ENCODE measurements at regions not wholly inside any gene's neighbourhood (a gene's known extent, or its start where the extent isn't known, plus 50 kb on each side); places are given as distances from the start of the nearest gene placed in this dataset.

DNA sequence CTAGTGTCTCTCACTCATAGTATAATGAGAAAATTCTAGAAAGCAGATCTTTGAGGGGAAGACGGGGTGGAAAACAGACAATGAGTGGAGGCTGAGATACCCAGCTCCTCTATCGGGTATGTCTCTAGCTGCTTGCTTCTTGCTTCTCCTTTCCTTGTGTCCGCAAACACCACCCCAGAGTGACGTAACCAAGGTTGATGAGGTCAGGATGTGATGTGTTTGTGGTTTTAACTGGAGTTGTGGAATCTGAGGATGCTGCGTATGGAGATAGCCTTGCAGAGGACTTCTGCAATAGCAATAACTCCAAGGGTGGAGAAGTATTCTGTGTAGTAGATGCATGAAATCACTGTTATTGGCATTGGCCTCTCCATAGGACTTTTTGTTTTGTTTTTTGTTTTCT is 132.7 kb upstream of the IFNGR1 start:
- H3K4me1 Mint-ChIP-seq (ENCODE audit: insufficient read depth, unreplicated experiment), result no peaks in the 10 kb centered on the region
- intact Hi-C loops (cut with micrococcal nuclease), result no loop called here
- no peaks in the 10 kb centered on the region for H3K27me3 Mint-ChIP-seq (ENCODE audit: insufficient read depth, unreplicated experiment)
- no peaks in the 10 kb centered on the region for H3K9me3 Mint-ChIP-seq (ENCODE audit: unreplicated experiment)
- CTCF ChIA-PET, result no interaction called here
- no TSS peak for BruUV-seq (replicated peaks)
- no peak for TF ChIP-seq CTCF (IDR thresholded peaks at IDR 0.05; ENCODE audit: unreplicated experiment)
- POLR2A ChIA-PET, result no interaction called here
- no peak overlapping the region for H3K27ac Mint-ChIP-seq (ENCODE audit: low read depth, unreplicated experiment)
- no peaks in the 10 kb centered on the region for H3K36me3 Mint-ChIP-seq (ENCODE audit: insufficient read depth, unreplicated experiment)
- DNase-seq (ENCODE audit: unreplicated experiment), result no peak
- H3K4me3 Mint-ChIP-seq (ENCODE audit: unreplicated experiment), result no peak overlapping the region

- intact Hi-C loops (cut with micrococcal nuclease), result no loop called here
- Mint-ChIP-seq H3K27me3 (ENCODE audit: insufficient read depth, unreplicated experiment) (no peaks in the 10 kb centered on the region), H3K4me1 (ENCODE audit: insufficient read depth, unreplicated experiment) (no peaks in the 10 kb centered on the region), H3K36me3 (ENCODE audit: insufficient read depth, unreplicated experiment) (no peaks in the 10 kb centered on the region), H3K9me3 (ENCODE audit: unreplicated experiment) (no peaks in the 10 kb centered on the region), H3K27ac (ENCODE audit: low read depth, unreplicated experiment) (no peak overlapping the region), H3K4me3 (ENCODE audit: unreplicated experiment) (no peak overlapping the region)
- DNase-seq (ENCODE audit: unreplicated experiment), result no peak
- no peak for TF ChIP-seq CTCF (IDR thresholded peaks at IDR 0.05; ENCODE audit: unreplicated experiment)
- ChIA-PET POLR2A (interaction anchor here (2.6 kb wide), 1 partner anchor 9 kb away, joined by 7 read pairs; no protein-coding TSS in a partner anchor), CTCF (interaction anchor here (1.2 kb wide), 1 partner anchor 79 kb away, joined by 3 read pairs; no protein-coding TSS in a partner anchor)
- BruUV-seq (replicated peaks), result no TSS peak
Observed at GRCh38 chr6:137350857-137351256, 131.7 kb upstream of the IFNGR1 start.

- Mint-ChIP-seq H3K4me3 (ENCODE audit: unreplicated experiment) (no peak overlapping the region), H3K4me1 (ENCODE audit: insufficient read depth, unreplicated experiment) (no peaks in the 10 kb centered on the region), H3K27ac (ENCODE audit: low read depth, unreplicated experiment) (no peak overlapping the region), H3K36me3 (ENCODE audit: insufficient read depth, unreplicated experiment) (no peaks in the 10 kb centered on the region), H3K9me3 (ENCODE audit: unreplicated experiment) (no peaks in the 10 kb centered on the region), H3K27me3 (ENCODE audit: insufficient read depth, unreplicated experiment) (no peaks in the 10 kb centered on the region)
- BruUV-seq (replicated peaks), result no TSS peak
- intact Hi-C loops (cut with micrococcal nuclease), result no loop called here
- no peak for TF ChIP-seq CTCF (IDR thresholded peaks at IDR 0.05; ENCODE audit: unreplicated experiment)
- ChIA-PET POLR2A (interaction anchor here (2.6 kb wide), 1 partner anchor 9 kb away, joined by 7 read pairs; no protein-coding TSS in a partner anchor), CTCF (interaction anchor here (0.6 to 1.2 kb wide), 2 partner anchors 78 to 657 kb away, joined by 3 read pairs; no protein-coding TSS in a partner anchor)
- DNase-seq (ENCODE audit: unreplicated experiment), result no peak
Observed at GRCh38 chr6:137349856-137350830, 131.0 kb upstream of the IFNGR1 start.

- Mint-ChIP-seq H3K27ac (ENCODE audit: low read depth, unreplicated experiment) (no peak overlapping the region), H3K4me3 (ENCODE audit: unreplicated experiment) (no peak overlapping the region), H3K36me3 (ENCODE audit: insufficient read depth, unreplicated experiment) (no peaks in the 10 kb centered on the region), H3K27me3 (ENCODE audit: insufficient read depth, unreplicated experiment) (no peaks in the 10 kb centered on the region), H3K4me1 (ENCODE audit: insufficient read depth, unreplicated experiment) (no peaks in the 10 kb centered on the region), H3K9me3 (ENCODE audit: unreplicated experiment) (no peaks in the 10 kb centered on the region)
- TF ChIP-seq CTCF (IDR thresholded peaks at IDR 0.05; ENCODE audit: unreplicated experiment), result no peak
- BruUV-seq (replicated peaks), result no TSS peak
- CTCF ChIA-PET, result interaction anchor here (1.0 kb wide), 1 partner anchor 260 kb away, joined by 3 read pairs; no protein-coding TSS in a partner anchor
- POLR2A ChIA-PET, result interaction anchor here (2.6 kb wide), 1 partner anchor 11 kb away, joined by 7 read pairs; no protein-coding TSS in a partner anchor
- intact Hi-C loops (cut with micrococcal nuclease), result no loop called here
- DNase-seq (ENCODE audit: unreplicated experiment), result no peak
Observed at GRCh38 chr6:137348777-137349176, 129.6 kb upstream of the IFNGR1 start.

Data from MCF 10A (cell line).